ENCODE measurements at regions not wholly inside any gene's neighbourhood (a gene's known extent, or its start where the extent isn't known, plus 50 kb on each side); places are given as distances from the start of the nearest gene placed in this dataset.

- TF ChIP-seq CTCF (IDR thresholded peaks at IDR 0.05; ENCODE audit: insufficient read depth, low read length, poor library complexity, severe bottlenecking) (no peak), EZH2phosphoT487 (conservative IDR thresholded peaks at IDR 0.05; ENCODE audit: low read length) (no peak)
These were observed 416.5 kb downstream of the GABRG2 start for GRCh38 chr5:162484095-162484494.

Measured in SU-DHL-6 (cell line).